GM21529 (cell line): ENCODE measurements at regions not wholly inside any gene's neighbourhood (a gene's known extent, or its start where the extent isn't known, plus 50 kb on each side); places are given as distances from the start of the nearest gene placed in this dataset.

Experiments
- ATAC-seq: cut with Tn5 transposase; IDR thresholded peaks from one replicate; pipeline ENCODE4 v1.9.1; 2021; ENCODE audit not compliant: unreplicated experiment

GRCh38 chr2:122583159-122583917 is 827.9 kb downstream of the TSN start:
- no peak for ATAC-seq

- ATAC-seq = no peak
These were observed 835.1 kb downstream of the TSN start for GRCh38 chr2:122590524-122590923.

GRCh38 chr2:122595065-122595464 is 839.6 kb downstream of the TSN start:
- ATAC-seq = no peak

GRCh38 chr2:122596598-122596997 is 841.1 kb downstream of the TSN start:
- ATAC-seq = no peak

GRCh38 chr2:122598784-122599183 is 843.3 kb downstream of the TSN start:
- ATAC-seq = no peak

- ATAC-seq = no peak
These were observed 855.6 kb downstream of the TSN start for GRCh38 chr2:122610948-122611609.

GRCh38 chr2:122622934-122623333 is 867.5 kb downstream of the TSN start:
- no peak for ATAC-seq

GRCh38 chr2:122627388-122627787 is 871.9 kb downstream of the TSN start:
- no peak for ATAC-seq

GRCh38 chr2:122634256-122634655 is 878.8 kb downstream of the TSN start:
- no peak for ATAC-seq

- ATAC-seq = no peak
These were observed 879.5 kb downstream of the TSN start for GRCh38 chr2:122634920-122635319.

- ATAC-seq = no peak
These were observed 880.2 kb downstream of the TSN start for GRCh38 chr2:122635686-122636085.

GRCh38 chr2:122636097-122636496 is 880.6 kb downstream of the TSN start:
- ATAC-seq = no peak

GRCh38 chr2:122639176-122639575 is 883.7 kb downstream of the TSN start:
- no peak for ATAC-seq

GRCh38 chr2:122639711-122640110 is 884.3 kb downstream of the TSN start:
- ATAC-seq = no peak

- ATAC-seq = no peak
These were observed 888.4 kb downstream of the TSN start for GRCh38 chr2:122643725-122644329.

- no peak for ATAC-seq
These were observed 895.8 kb downstream of the TSN start for GRCh38 chr2:122651236-122651635.

GRCh38 chr2:122651780-122652179 is 896.3 kb downstream of the TSN start:
- no peak for ATAC-seq

GRCh38 chr2:122652670-122653069 is 897.2 kb downstream of the TSN start:
- ATAC-seq = no peak

GRCh38 chr2:122656403-122656802 is 901.0 kb downstream of the TSN start:
- ATAC-seq = no peak

GRCh38 chr2:122660786-122661634 is 905.6 kb downstream of the TSN start:
- ATAC-seq = no peak

- ATAC-seq = no peak
These were observed 908.2 kb downstream of the TSN start for GRCh38 chr2:122663620-122664019.
